IMR-90 (cell line): ENCODE measurements at regions not wholly inside any gene's neighbourhood (a gene's known extent, or its start where the extent isn't known, plus 50 kb on each side); places are given as distances from the start of the nearest gene placed in this dataset.

ENCODE experiments used
- CEBPB ChIP-seq: IDR thresholded peaks from 2 replicates; pipeline ENCODE4 v1.6.1; 2012; ENCODE audit warnings: low read depth, low read length, improper control_type of control experiment
- POLR2A ChIP-seq: IDR thresholded peaks from 2 replicates; pipeline ENCODE4 v1.6.1; 2012; ENCODE audit warnings: mild to moderate bottlenecking, low read depth, low read length
- TF ChIP-seq, protein P1 (sequence below): conservative IDR thresholded peaks from 2 replicates; pipeline ENCODE4 v1.5.1; 2012; ENCODE audit warnings: mild to moderate bottlenecking, low read depth, low read length, improper control_type of control experiment
- TF ChIP-seq, protein P2 (sequence below): fragments of 150-350 bp; IDR thresholded peaks from 2 replicates; pipeline ENCODE4 v1.6.1; 2016; ENCODE audit warnings: low read depth, mild to moderate bottlenecking, low read length, moderate library complexity, borderline replicate concordance

GRCh38 chr4:14236359-14236758, 608.8 kb upstream of the BOD1L1 start:
- TF ChIP-seq, protein P1, sequence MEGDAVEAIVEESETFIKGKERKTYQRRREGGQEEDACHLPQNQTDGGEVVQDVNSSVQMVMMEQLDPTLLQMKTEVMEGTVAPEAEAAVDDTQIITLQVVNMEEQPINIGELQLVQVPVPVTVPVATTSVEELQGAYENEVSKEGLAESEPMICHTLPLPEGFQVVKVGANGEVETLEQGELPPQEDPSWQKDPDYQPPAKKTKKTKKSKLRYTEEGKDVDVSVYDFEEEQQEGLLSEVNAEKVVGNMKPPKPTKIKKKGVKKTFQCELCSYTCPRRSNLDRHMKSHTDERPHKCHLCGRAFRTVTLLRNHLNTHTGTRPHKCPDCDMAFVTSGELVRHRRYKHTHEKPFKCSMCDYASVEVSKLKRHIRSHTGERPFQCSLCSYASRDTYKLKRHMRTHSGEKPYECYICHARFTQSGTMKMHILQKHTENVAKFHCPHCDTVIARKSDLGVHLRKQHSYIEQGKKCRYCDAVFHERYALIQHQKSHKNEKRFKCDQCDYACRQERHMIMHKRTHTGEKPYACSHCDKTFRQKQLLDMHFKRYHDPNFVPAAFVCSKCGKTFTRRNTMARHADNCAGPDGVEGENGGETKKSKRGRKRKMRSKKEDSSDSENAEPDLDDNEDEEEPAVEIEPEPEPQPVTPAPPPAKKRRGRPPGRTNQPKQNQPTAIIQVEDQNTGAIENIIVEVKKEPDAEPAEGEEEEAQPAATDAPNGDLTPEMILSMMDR = no peak
- TF ChIP-seq, protein P2, sequence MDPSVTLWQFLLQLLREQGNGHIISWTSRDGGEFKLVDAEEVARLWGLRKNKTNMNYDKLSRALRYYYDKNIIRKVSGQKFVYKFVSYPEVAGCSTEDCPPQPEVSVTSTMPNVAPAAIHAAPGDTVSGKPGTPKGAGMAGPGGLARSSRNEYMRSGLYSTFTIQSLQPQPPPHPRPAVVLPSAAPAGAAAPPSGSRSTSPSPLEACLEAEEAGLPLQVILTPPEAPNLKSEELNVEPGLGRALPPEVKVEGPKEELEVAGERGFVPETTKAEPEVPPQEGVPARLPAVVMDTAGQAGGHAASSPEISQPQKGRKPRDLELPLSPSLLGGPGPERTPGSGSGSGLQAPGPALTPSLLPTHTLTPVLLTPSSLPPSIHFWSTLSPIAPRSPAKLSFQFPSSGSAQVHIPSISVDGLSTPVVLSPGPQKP = no peak
- no peak for TF ChIP-seq POLR2A
- no peak for TF ChIP-seq CEBPB
